HUES48 (cell line): ENCODE measurements at regions not wholly inside any gene's neighbourhood (a gene's known extent, or its start where the extent isn't known, plus 50 kb on each side); places are given as distances from the start of the nearest gene placed in this dataset.

ENCODE experiments used
- H3K27ac ChIP-seq: one replicate; pipeline ENCODE4 v1.7.0; 2013; ENCODE audit warnings: low read depth, low read length, inconsistent platforms
- H3K27me3 ChIP-seq: 2 replicates; pipeline ENCODE4 v1.6.1; 2013; ENCODE audit warnings: mild to moderate bottlenecking, low read length; ENCODE audit not compliant: control insufficient read depth, insufficient read depth
- H3K36me3 ChIP-seq: 2 replicates; pipeline ENCODE4 v1.6.1; 2013; ENCODE audit warnings: low read length; ENCODE audit not compliant: control insufficient read depth, insufficient read depth
- H3K4me1 ChIP-seq: 2 replicates; pipeline ENCODE4 v1.6.1; 2013; ENCODE audit warnings: mild to moderate bottlenecking, low read length; ENCODE audit not compliant: control insufficient read depth, insufficient read depth
- H3K4me3 ChIP-seq: 2 replicates; pipeline ENCODE4 v1.5.1; 2013; ENCODE audit warnings: mild to moderate bottlenecking, low read depth, low read length
- H3K9ac ChIP-seq: 2 replicates; pipeline ENCODE4 v1.6.1; 2013; ENCODE audit warnings: mild to moderate bottlenecking, low read depth, low read length, moderate library complexity
- H3K9me3 ChIP-seq: 2 replicates; pipeline ENCODE4 v1.6.1; 2013; ENCODE audit warnings: low read length; ENCODE audit not compliant: control insufficient read depth, insufficient read depth

GRCh38 chr12:118741194-118741593 lies 240.1 kb upstream of the SRRM4 start:
- Histone ChIP-seq H3K36me3 (no peaks in the 10 kb centered on the region), H3K9me3 (no peaks in the 10 kb centered on the region), H3K4me3 (no peak overlapping the region), H3K4me1 (no peaks in the 10 kb centered on the region), H3K27ac (no peak overlapping the region), H3K27me3 (no peaks in the 10 kb centered on the region), H3K9ac (no peak overlapping the region)

GRCh38 chr12:118742431-118742830 lies 238.9 kb upstream of the SRRM4 start:
- Histone ChIP-seq H3K27me3 (no peaks in the 10 kb centered on the region), H3K4me3 (no peak overlapping the region), H3K9me3 (no peaks in the 10 kb centered on the region), H3K9ac (no peak overlapping the region), H3K36me3 (no peaks in the 10 kb centered on the region), H3K4me1 (no peaks in the 10 kb centered on the region), H3K27ac (no peak overlapping the region)

GRCh38 chr12:118743896-118744700 lies 237.2 kb upstream of the SRRM4 start:
- no peak overlapping the region for H3K4me3 ChIP-seq
- no peaks in the 10 kb centered on the region; the same call in 1 of the 2 replicates for H3K9me3 ChIP-seq
- H3K27me3 ChIP-seq = no peaks in the 10 kb centered on the region
- no peaks in the 10 kb centered on the region for H3K4me1 ChIP-seq
- no peak overlapping the region for H3K27ac ChIP-seq
- H3K9ac ChIP-seq = no peak overlapping the region
- no peaks in the 10 kb centered on the region for H3K36me3 ChIP-seq

GRCh38 chr12:118746176-118746575 lies 235.2 kb upstream of the SRRM4 start:
- H3K27me3 ChIP-seq = no peaks in the 10 kb centered on the region
- H3K9ac ChIP-seq = no peak overlapping the region
- no peaks in the 10 kb centered on the region; the same call in 1 of the 2 replicates for H3K9me3 ChIP-seq
- peaks cover 5% of the 10 kb centered on the region; the same call in 1 of the 2 replicates for H3K4me1 ChIP-seq
- no peaks in the 10 kb centered on the region for H3K36me3 ChIP-seq
- no peak overlapping the region for H3K4me3 ChIP-seq
- H3K27ac ChIP-seq = no peak overlapping the region

- H3K27ac ChIP-seq = no peak overlapping the region
- H3K4me1 ChIP-seq = peaks cover 5% of the 10 kb centered on the region; the same call in 1 of the 2 replicates
- no peaks in the 10 kb centered on the region for H3K36me3 ChIP-seq
- no peak overlapping the region for H3K4me3 ChIP-seq
- no peak overlapping the region for H3K9ac ChIP-seq
- H3K9me3 ChIP-seq = peaks cover 5% of the 10 kb centered on the region; the same call in 1 of the 2 replicates
- no peaks in the 10 kb centered on the region for H3K27me3 ChIP-seq
Observed at GRCh38 chr12:118746960-118747359, 234.4 kb upstream of the SRRM4 start.

GRCh38 chr12:118747771-118748170 lies 233.6 kb upstream of the SRRM4 start:
- H3K4me3 ChIP-seq = no peak overlapping the region
- peaks cover 6% of the 10 kb centered on the region; the same call in 1 of the 2 replicates for H3K9me3 ChIP-seq
- no peak overlapping the region for H3K27ac ChIP-seq
- no peaks in the 10 kb centered on the region for H3K27me3 ChIP-seq
- no peak overlapping the region for H3K9ac ChIP-seq
- H3K4me1 ChIP-seq = peaks cover 5% of the 10 kb centered on the region; the same call in 1 of the 2 replicates
- no peaks in the 10 kb centered on the region for H3K36me3 ChIP-seq

GRCh38 chr12:118748478-118749380 lies 232.6 kb upstream of the SRRM4 start:
- no peak overlapping the region for H3K27ac ChIP-seq
- H3K4me3 ChIP-seq = no peak overlapping the region
- H3K27me3 ChIP-seq = no peaks in the 10 kb centered on the region
- no peaks in the 10 kb centered on the region for H3K36me3 ChIP-seq
- peaks cover 6% of the 10 kb centered on the region; the same call in 1 of the 2 replicates for H3K9me3 ChIP-seq
- H3K4me1 ChIP-seq = peaks cover 5% of the 10 kb centered on the region; the same call in 1 of the 2 replicates
- no peak overlapping the region for H3K9ac ChIP-seq

GRCh38 chr12:118749646-118750045 lies 231.7 kb upstream of the SRRM4 start:
- Histone ChIP-seq H3K4me1 (peaks cover 5% of the 10 kb centered on the region; the same call in 1 of the 2 replicates), H3K9me3 (peaks cover 6% of the 10 kb centered on the region; the same call in 1 of the 2 replicates), H3K36me3 (no peaks in the 10 kb centered on the region), H3K9ac (no peak overlapping the region), H3K27me3 (no peaks in the 10 kb centered on the region), H3K27ac (peak overlapping the region; percentile 70), H3K4me3 (no peak overlapping the region)

- H3K9me3 ChIP-seq = peaks cover 6% of the 10 kb centered on the region; the same call in 1 of the 2 replicates
- no peaks in the 10 kb centered on the region for H3K36me3 ChIP-seq
- peaks cover 5% of the 10 kb centered on the region; the same call in 1 of the 2 replicates for H3K4me1 ChIP-seq
- no peak overlapping the region for H3K9ac ChIP-seq
- no peak overlapping the region for H3K4me3 ChIP-seq
- no peaks in the 10 kb centered on the region for H3K27me3 ChIP-seq
- H3K27ac ChIP-seq = peak overlapping the region; percentile 70
Observed at GRCh38 chr12:118750666-118751065, 230.7 kb upstream of the SRRM4 start.

- peaks cover 5% of the 10 kb centered on the region; the same call in 1 of the 2 replicates for H3K4me1 ChIP-seq
- H3K4me3 ChIP-seq = no peak overlapping the region
- peaks cover 6% of the 10 kb centered on the region; the same call in 1 of the 2 replicates for H3K9me3 ChIP-seq
- no peak overlapping the region for H3K9ac ChIP-seq
- H3K27me3 ChIP-seq = no peaks in the 10 kb centered on the region
- no peaks in the 10 kb centered on the region for H3K36me3 ChIP-seq
- no peak overlapping the region for H3K27ac ChIP-seq
Observed at GRCh38 chr12:118751355-118751754, 230.0 kb upstream of the SRRM4 start.
